ENCODE measurements at regions not wholly inside any gene's neighbourhood (a gene's known extent, or its start where the extent isn't known, plus 50 kb on each side); places are given as distances from the start of the nearest gene placed in this dataset.

DNA sequence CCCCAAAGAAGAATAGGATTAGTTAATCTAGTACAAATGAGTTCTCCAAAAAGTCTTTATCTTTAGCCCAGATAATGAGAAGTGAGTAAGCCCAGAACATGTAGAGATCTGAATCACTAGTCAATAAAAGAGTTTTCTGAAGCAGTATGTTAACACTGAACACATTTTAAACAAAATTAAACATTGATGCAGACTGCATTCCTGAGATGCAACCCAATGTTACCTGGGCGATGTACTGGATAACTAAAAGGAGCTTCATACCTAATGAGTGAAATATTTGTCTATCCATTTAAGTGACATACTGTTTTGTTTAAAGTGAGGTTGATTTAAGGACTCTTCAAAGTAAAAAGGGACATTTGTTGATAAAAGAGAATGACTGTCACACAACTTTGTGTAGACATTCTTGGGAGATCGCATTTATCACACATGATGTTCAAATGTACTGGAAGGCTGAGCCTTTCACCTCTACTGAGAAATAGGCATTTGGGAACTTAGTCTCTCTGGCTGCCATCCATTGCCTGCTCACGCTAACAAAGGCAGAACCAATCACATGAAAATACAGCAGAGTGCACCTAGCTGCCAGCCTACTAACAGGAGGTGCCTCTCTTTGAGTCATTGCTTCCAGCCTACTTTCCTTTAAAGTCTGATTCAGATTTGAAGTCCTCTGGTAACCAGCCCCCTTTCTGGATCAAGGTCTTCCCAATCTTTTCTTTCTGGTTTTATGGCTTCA is 287.7 kb downstream of the BTG1 start:
- Mint-ChIP-seq H3K27ac (peak overlapping the region in 5 of 9 donors; percentile 14 to 69 (median 39)), H3K4me1 (peaks cover 6 to 74% (median 36%) of the 10 kb centered on the region in 7 donors), H3K9me3 (peaks cover 0 to 5% (median 0%) of the 10 kb centered on the region in 11 donors), H3K4me3 (no peak overlapping the region), H3K36me3 (peaks cover 0 to 5% (median 0%) of the 10 kb centered on the region in 5 donors), H3K27me3 (no peaks in the 10 kb centered on the region)
- DNase-seq (no peak), ATAC-seq (no peak)
- H3K36me3 ChIP-seq (ENCODE audit: control insufficient read depth in 2 of 3, insufficient read depth in 3 of 3, low read length in 3 of 3) = no peaks in the 10 kb centered on the region
- H3K9me3 ChIP-seq (ENCODE audit: control insufficient read depth in 2 of 3, low read length in 3 of 3) = no peaks in the 10 kb centered on the region
- POLR2A ChIA-PET = interaction anchor here (0.6 to 1.8 kb wide), 7 partner anchors 9 to 286 kb away, joined by 3 to 6 read pairs (median 3); no protein-coding TSS in a partner anchor
- intact Hi-C loops (cut with micrococcal nuclease) = loop anchor here in 1 of 2 donors (1.0 kb wide), 1 partner anchor 9 kb away; no protein-coding TSS in a partner anchor
- no peak overlapping the region for H3K4me3 ChIP-seq (ENCODE audit: low read length)
- CTCF ChIA-PET = interaction anchor here (1.5 kb wide), 1 partner anchor 9 kb away, joined by 3 read pairs; no protein-coding TSS in a partner anchor
- H3K27ac ChIP-seq (ENCODE audit: low read depth, low read length) = no peak overlapping the region
- H3K4me1 ChIP-seq (ENCODE audit: control insufficient read depth in 2 of 2, insufficient read depth in 2 of 2, low read length in 2 of 2) = peaks cover 0 to 9% of the 10 kb centered on the region in 2 donors
- no peaks in the 10 kb centered on the region for H3K27me3 ChIP-seq (ENCODE audit: control insufficient read depth in 2 of 2, insufficient read depth in 2 of 2, low read length in 2 of 2)

DNA sequence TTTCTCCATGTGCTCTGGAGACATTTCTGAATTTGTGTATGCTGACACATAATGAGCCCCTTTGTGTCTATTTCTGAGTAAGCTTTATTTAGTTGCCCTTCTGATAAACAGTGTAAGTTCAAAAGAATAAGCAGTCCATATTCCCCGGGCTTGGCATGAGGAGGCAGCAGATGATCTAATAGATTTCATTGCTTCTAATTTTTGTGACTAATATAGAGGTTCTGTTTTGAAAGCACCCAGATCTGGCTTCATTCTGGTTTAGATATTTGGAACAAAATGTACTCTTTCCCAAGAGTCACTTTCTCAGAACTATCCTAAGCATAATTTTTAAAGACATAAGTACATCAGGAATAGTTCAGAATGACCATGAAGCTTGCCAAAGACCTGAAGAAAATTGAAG is 290.9 kb downstream of the BTG1 start:
- intact Hi-C loops (cut with micrococcal nuclease) = no loop called here
- H3K36me3 ChIP-seq (ENCODE audit: control insufficient read depth in 2 of 3, insufficient read depth in 3 of 3, low read length in 3 of 3) = no peaks in the 10 kb centered on the region
- peaks cover 0 to 7% of the 10 kb centered on the region in 2 donors for H3K4me1 ChIP-seq (ENCODE audit: control insufficient read depth in 2 of 2, insufficient read depth in 2 of 2, low read length in 2 of 2)
- no peaks in the 10 kb centered on the region for H3K27me3 ChIP-seq (ENCODE audit: control insufficient read depth in 2 of 2, insufficient read depth in 2 of 2, low read length in 2 of 2)
- ChIA-PET CTCF (no interaction called here), POLR2A (no interaction called here)
- Mint-ChIP-seq H3K4me1 (peaks cover 5 to 58% (median 18%) of the 10 kb centered on the region in 7 donors), H3K4me3 (no peak overlapping the region), H3K27me3 (no peaks in the 10 kb centered on the region), H3K9me3 (peaks cover 0 to 9% (median 0%) of the 10 kb centered on the region in 11 donors), H3K27ac (peak overlapping the region in 1 of 9 donors; percentile 30), H3K36me3 (peaks cover 0 to 3% (median 0%) of the 10 kb centered on the region in 5 donors)
- H3K4me3 ChIP-seq (ENCODE audit: low read length) = no peak overlapping the region
- no peaks in the 10 kb centered on the region for H3K9me3 ChIP-seq (ENCODE audit: control insufficient read depth in 2 of 3, low read length in 3 of 3)
- ATAC-seq (no peak), DNase-seq (no peak)
- no peak overlapping the region for H3K27ac ChIP-seq (ENCODE audit: low read depth, low read length)

DNA sequence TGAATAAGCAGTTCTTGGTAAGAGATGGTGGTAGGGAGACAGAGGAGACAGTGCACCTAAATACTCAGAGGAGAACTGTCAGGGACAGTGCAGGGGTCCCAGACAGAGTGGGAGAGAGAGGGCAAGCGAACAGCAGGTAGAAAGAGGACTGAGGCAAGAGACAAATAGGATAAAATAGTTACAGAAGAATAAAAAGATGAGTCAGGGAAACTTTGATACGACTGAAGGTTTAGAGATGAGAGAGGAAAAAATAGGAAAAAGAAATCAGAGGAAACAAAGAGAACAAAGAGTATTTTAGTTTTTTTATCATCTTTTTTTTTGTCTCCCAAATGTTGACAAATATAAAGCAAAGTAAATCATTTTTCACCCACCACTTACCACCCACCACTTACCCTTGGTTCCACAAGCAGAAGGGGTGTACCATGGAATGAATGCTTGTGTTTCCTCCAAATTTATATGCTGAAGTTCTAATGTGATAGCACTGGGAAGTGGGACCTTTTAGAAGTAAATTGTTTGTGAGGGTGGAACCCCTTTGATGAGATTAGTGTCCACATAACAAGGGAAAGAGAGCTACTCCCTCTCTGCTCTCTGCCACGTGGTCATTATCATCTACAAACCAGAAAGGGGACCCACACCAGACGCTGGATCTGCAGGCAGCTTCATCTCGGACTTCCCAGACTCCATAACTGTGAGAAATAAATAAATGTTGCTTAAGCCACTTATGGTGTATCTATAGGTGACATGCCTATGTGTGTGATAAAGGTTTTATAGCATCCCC is 292.1 kb downstream of the BTG1 start:
- Mint-ChIP-seq H3K36me3 (peaks cover 0 to under 1% (median 0%) of the 10 kb centered on the region in 5 donors), H3K4me3 (no peak overlapping the region), H3K27me3 (no peaks in the 10 kb centered on the region), H3K27ac (peak overlapping the region in 3 of 9 donors; percentile 2 to 60 (median 51)), H3K4me1 (peaks cover 5 to 52% (median 18%) of the 10 kb centered on the region in 7 donors), H3K9me3 (peaks cover 0 to 9% (median 0%) of the 10 kb centered on the region in 11 donors)
- no peak overlapping the region for H3K27ac ChIP-seq (ENCODE audit: low read depth, low read length)
- H3K9me3 ChIP-seq (ENCODE audit: control insufficient read depth in 2 of 3, low read length in 3 of 3) = no peaks in the 10 kb centered on the region
- no peak overlapping the region for H3K4me3 ChIP-seq (ENCODE audit: low read length)
- DNase-seq (no peak), ATAC-seq (no peak)
- no peaks in the 10 kb centered on the region for H3K27me3 ChIP-seq (ENCODE audit: control insufficient read depth in 2 of 2, insufficient read depth in 2 of 2, low read length in 2 of 2)
- no peaks in the 10 kb centered on the region for H3K36me3 ChIP-seq (ENCODE audit: control insufficient read depth in 2 of 3, insufficient read depth in 3 of 3, low read length in 3 of 3)
- ChIA-PET CTCF (interaction anchor here (0.6 kb wide), 1 partner anchor 231 kb away, joined by 6 read pairs; no protein-coding TSS in a partner anchor), POLR2A (interaction anchor here (1.0 kb wide), 1 partner anchor 12 kb away, joined by 4 read pairs; no protein-coding TSS in a partner anchor)
- intact Hi-C loops (cut with micrococcal nuclease) = loop anchor here in 1 of 2 donors (1.0 kb wide), 1 partner anchor 8 kb away; no protein-coding TSS in a partner anchor
- H3K4me1 ChIP-seq (ENCODE audit: control insufficient read depth in 2 of 2, insufficient read depth in 2 of 2, low read length in 2 of 2) = peaks cover 0 to 7% of the 10 kb centered on the region in 2 donors

DNA sequence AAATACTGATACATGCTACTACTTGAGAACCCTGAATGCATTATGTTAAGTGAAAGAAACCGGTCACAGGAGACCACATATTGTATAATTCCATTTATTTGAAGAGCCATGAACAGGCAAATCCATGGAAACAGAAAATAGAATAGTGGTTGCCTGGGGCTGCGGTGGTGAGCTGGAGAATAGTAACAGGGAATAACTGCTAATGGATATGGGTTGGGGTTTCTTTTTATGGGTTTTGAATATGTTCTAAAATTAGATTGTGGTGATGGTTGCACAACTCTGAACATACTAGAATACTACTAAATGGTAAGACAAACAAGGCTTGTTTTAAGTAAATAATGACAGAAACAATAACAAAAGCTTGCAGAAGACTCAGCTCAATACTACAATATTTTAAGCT is 293.0 kb downstream of the BTG1 start:
- H3K9me3 ChIP-seq (ENCODE audit: control insufficient read depth in 2 of 3, low read length in 3 of 3) = no peaks in the 10 kb centered on the region
- Mint-ChIP-seq H3K27ac (peak overlapping the region in 1 of 9 donors; percentile 2), H3K4me1 (peaks cover 6 to 44% (median 22%) of the 10 kb centered on the region in 7 donors), H3K36me3 (peaks cover 0 to 2% (median 0%) of the 10 kb centered on the region in 5 donors), H3K4me3 (no peak overlapping the region), H3K27me3 (peaks cover 0 to 2% (median 0%) of the 10 kb centered on the region in 5 donors), H3K9me3 (peaks cover 0 to 11% (median 0%) of the 10 kb centered on the region in 11 donors)
- intact Hi-C loops (cut with micrococcal nuclease) = loop anchor here in 1 of 2 donors (1.0 kb wide), 1 partner anchor 7 kb away; no protein-coding TSS in a partner anchor
- H3K27ac ChIP-seq (ENCODE audit: low read depth, low read length) = no peak overlapping the region
- no peaks in the 10 kb centered on the region for H3K27me3 ChIP-seq (ENCODE audit: control insufficient read depth in 2 of 2, insufficient read depth in 2 of 2, low read length in 2 of 2)
- DNase-seq (no peak), ATAC-seq (no peak)
- ChIA-PET CTCF (interaction anchor here (0.6 kb wide), 1 partner anchor 232 kb away, joined by 6 read pairs; no protein-coding TSS in a partner anchor), POLR2A (interaction anchor here (1.0 kb wide), 1 partner anchor 182 kb away, joined by 3 read pairs; no protein-coding TSS in a partner anchor)
- H3K4me3 ChIP-seq (ENCODE audit: low read length) = no peak overlapping the region
- H3K36me3 ChIP-seq (ENCODE audit: control insufficient read depth in 2 of 3, insufficient read depth in 3 of 3, low read length in 3 of 3) = no peaks in the 10 kb centered on the region
- peaks cover 0 to 7% of the 10 kb centered on the region in 2 donors for H3K4me1 ChIP-seq (ENCODE audit: control insufficient read depth in 2 of 2, insufficient read depth in 2 of 2, low read length in 2 of 2)

DNA sequence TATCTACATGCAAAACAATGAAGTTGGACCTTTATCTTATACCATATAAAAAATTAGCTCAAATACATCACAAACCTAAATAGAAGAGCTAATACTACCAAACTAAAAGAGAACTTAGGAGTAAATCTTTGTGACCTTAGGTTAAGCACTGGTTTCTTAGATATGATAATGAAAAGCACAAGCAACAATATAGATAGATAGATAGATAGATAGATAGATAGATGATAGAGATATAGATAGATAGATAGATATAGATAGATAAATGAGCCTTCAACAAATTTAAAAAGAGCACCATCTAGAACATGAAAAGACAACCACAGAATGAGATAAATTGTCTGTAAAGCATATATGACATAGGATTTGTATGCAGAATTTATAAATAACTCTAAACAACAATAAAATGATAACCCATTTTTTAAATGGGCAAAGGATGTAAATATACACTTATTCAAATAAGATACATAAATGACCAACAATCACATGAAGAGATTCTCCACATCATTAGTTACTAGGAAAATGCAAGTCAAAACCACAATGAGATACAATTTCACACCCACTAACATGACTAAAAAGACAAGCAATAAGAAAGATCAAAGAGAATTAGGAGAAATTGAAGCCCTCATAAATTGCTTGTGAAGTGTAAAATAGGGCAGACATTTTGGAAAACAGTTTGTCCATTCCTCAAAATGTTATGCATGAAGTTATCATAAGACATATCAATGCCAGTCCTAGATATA is 293.7 kb downstream of the BTG1 start:
- Histone ChIP-seq H3K27ac (ENCODE audit: low read depth, low read length) (no peak overlapping the region), H3K36me3 (ENCODE audit: control insufficient read depth in 2 of 3, insufficient read depth in 3 of 3, low read length in 3 of 3) (no peaks in the 10 kb centered on the region), H3K27me3 (ENCODE audit: control insufficient read depth in 2 of 2, insufficient read depth in 2 of 2, low read length in 2 of 2) (no peaks in the 10 kb centered on the region), H3K4me1 (ENCODE audit: control insufficient read depth in 2 of 2, insufficient read depth in 2 of 2, low read length in 2 of 2) (peaks cover 0 to 7% of the 10 kb centered on the region in 2 donors), H3K9me3 (ENCODE audit: control insufficient read depth in 2 of 3, low read length in 3 of 3) (no peaks in the 10 kb centered on the region), H3K4me3 (ENCODE audit: low read length) (no peak overlapping the region)
- DNase-seq (no peak), ATAC-seq (no peak)
- no peak overlapping the region for H3K4me3 Mint-ChIP-seq
- H3K27me3 Mint-ChIP-seq = peaks cover 0 to 4% (median 0%) of the 10 kb centered on the region in 5 donors
- ChIA-PET CTCF (no interaction called here), POLR2A (interaction anchor here (1.0 kb wide), 1 partner anchor 183 kb away, joined by 3 read pairs; no protein-coding TSS in a partner anchor)
- peaks cover 0 to 5% (median 0%) of the 10 kb centered on the region in 5 donors for H3K36me3 Mint-ChIP-seq
- intact Hi-C loops (cut with micrococcal nuclease) = no loop called here
- H3K4me1 Mint-ChIP-seq = peaks cover 6 to 39% (median 24%) of the 10 kb centered on the region in 7 donors
- peaks cover 0 to 15% (median 0%) of the 10 kb centered on the region in 11 donors for H3K9me3 Mint-ChIP-seq
- peak overlapping the region in 2 of 9 donors; percentile 2 to 52 for H3K27ac Mint-ChIP-seq
